Activated naive CD4-positive, alpha-beta T cell treated with anti-CD3 and anti-CD28 coated beads for 36 hours (primary cell): ENCODE measurements at regions not wholly inside any gene's neighbourhood (a gene's known extent, or its start where the extent isn't known, plus 50 kb on each side); places are given as distances from the start of the nearest gene placed in this dataset.
"Not testable (repeated sequence)": the region's sequence is repeated elsewhere in the genome, so short reads cannot be mapped to it uniquely, and the experiment has no call there.

Source experiments
- CTCF ChIA-PET: fragments of 350-600 bp; sonication (Branson Sonifier 250); formaldehyde crosslinking; loops from one replicate; lab custom pipeline; 2021; ENCODE audit warnings: antibody characterized with exemption; lab: Charles Lee
- DNase-seq: peaks from one replicate; pipeline ENCODE4 v3.0.0-alpha.2; 2020
- H3K27ac Mint-ChIP-seq: one replicate; pipeline ENCODE4 v1.8.0; 2021; ENCODE audit warnings: mild to moderate bottlenecking, mixed read lengths
- H3K27me3 Mint-ChIP-seq: one replicate; pipeline ENCODE4 v1.8.0; 2021; ENCODE audit warnings: low read depth, mixed read lengths
- H3K36me3 Mint-ChIP-seq: one replicate; pipeline ENCODE4 v1.8.0; 2021; ENCODE audit warnings: low read depth, mixed read lengths
- H3K4me1 Mint-ChIP-seq: one replicate; pipeline ENCODE4 v1.8.0; 2021; ENCODE audit warnings: low read depth, mixed read lengths
- H3K4me3 Mint-ChIP-seq: one replicate; pipeline ENCODE4 v1.8.0; 2021; ENCODE audit warnings: mild to moderate bottlenecking, moderate library complexity, mixed read lengths
- H3K9me3 Mint-ChIP-seq: one replicate; pipeline ENCODE4 v1.8.0; 2021; ENCODE audit warnings: mixed read lengths
- intact Hi-C: fragments of 100-400 bp; cut with micrococcal nuclease; formaldehyde crosslinking; loops from one replicate; pipeline ENCODE4 v1.15.1; 2023

DNA sequence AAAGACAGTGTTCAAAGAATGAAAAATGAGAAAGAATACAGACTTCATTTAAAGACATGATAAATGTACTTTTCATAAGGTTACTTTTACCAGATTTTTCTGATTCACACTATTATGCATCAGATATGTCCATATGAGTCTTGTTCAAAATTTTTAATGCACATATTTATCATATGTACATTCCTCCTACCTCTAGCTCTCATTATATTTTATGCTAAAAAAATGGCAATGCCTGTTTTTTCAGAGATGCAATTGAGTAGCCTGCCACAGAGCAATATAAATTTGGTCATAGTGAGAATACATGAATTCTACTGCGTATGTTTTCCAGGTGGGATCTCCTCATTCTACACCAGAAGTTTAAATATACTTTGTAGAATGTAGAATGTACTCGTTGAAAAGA, 807.0 kb upstream of the SLITRK6 start:
- intact Hi-C loops: no loop called here
- Mint-ChIP-seq H3K36me3 (no peaks in the 10 kb centered on the region), H3K4me1 (no peaks in the 10 kb centered on the region), H3K4me3 (no peak overlapping the region), H3K9me3 (peaks cover 1% of the 10 kb centered on the region), H3K27ac (no peak overlapping the region), H3K27me3 (no peaks in the 10 kb centered on the region)
- DNase-seq: no peak
- CTCF ChIA-PET: no interaction called here

- Mint-ChIP-seq H3K9me3 (peaks cover 3% of the 10 kb centered on the region), H3K27ac (no peak overlapping the region), H3K4me3 (no peak overlapping the region), H3K36me3 (no peaks in the 10 kb centered on the region), H3K4me1 (no peaks in the 10 kb centered on the region), H3K27me3 (no peaks in the 10 kb centered on the region)
- CTCF ChIA-PET: no interaction called here
- intact Hi-C loops: no loop called here
- no peak for DNase-seq
These were observed 809.5 kb upstream of the SLITRK6 start for GRCh38 chr13:86608701-86609100.

DNA sequence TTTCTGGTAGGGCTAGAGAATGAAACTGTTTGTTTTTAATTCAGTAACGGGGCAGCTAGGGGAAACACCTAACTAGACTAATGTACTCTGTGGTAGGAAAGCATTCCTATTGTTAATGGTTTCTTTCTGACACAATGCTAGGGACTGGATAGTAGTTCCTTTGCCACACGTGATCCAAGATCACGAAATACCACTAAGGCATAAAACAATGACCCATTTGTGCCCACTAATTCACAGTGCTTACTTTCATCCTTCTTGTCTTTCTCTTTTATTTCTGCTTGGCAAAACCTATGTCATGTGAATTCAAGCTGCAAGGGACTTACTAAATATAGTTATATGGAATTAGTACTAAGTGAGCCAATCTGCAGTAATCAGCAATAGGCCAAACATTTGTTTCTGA, 834.1 kb upstream of the SLITRK6 start:
- intact Hi-C loops: no loop called here
- CTCF ChIA-PET: no interaction called here
- Mint-ChIP-seq H3K27ac (no peak overlapping the region), H3K27me3 (no peaks in the 10 kb centered on the region), H3K36me3 (no peaks in the 10 kb centered on the region), H3K9me3 (no peaks in the 10 kb centered on the region), H3K4me3 (no peak overlapping the region), H3K4me1 (no peaks in the 10 kb centered on the region)
- no peak for DNase-seq

DNA sequence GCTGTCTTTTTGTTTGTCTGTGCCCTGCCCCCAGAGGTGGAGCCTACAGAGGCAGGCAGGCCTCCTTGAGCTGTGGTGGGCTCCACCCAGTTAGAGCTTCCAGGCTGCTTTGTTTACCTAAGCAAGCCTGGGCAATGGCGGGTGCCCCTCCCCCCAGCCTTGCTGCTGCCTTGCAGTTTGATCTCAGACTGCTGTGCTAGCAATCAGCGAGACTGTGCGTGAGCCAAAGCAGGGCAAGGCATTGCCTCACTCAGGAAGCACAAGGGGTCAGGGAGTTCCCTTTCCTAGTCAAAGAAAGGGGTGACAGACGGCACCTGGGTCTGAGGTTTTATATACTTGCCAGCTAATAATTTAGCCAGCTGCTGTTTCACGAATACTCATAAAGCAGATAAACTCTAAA, 852.0 kb upstream of the SLITRK6 start:
- H3K27ac Mint-ChIP-seq, CTCF ChIA-PET, H3K4me1 Mint-ChIP-seq, H3K36me3 Mint-ChIP-seq, DNase-seq, H3K27me3 Mint-ChIP-seq, H3K4me3 Mint-ChIP-seq, H3K9me3 Mint-ChIP-seq, intact Hi-C loops: not testable (repeated sequence)

- H3K4me1 Mint-ChIP-seq: no peaks in the 10 kb centered on the region
- no peak overlapping the region for H3K4me3 Mint-ChIP-seq
- no peak overlapping the region for H3K27ac Mint-ChIP-seq
- DNase-seq: no peak
- H3K9me3 Mint-ChIP-seq: peaks cover 4% of the 10 kb centered on the region
- CTCF ChIA-PET: no interaction called here
- H3K36me3 Mint-ChIP-seq: no peaks in the 10 kb centered on the region
- H3K27me3 Mint-ChIP-seq: no peaks in the 10 kb centered on the region
- intact Hi-C loops: no loop called here
These were observed 853.8 kb upstream of the SLITRK6 start for GRCh38 chr13:86653009-86653408.

DNA sequence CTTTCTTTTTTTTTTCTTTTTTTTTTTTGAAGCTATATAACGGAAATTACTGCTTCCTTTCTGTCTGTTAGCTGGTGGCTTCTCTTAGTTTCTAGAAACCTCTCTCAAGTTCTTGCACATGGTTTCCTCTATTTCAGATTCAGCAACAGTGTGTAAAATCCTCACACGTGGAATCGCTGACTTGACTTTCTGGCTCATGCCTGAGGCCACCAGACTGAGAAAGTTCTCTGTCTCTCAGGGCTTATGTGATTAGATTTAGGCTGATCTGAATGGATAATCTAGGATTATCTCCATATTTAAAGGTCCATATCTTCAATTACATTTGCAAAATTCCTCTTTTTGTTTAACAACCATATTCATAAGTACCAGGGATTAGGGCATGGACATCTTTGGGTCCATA, 856.3 kb upstream of the SLITRK6 start:
- Mint-ChIP-seq H3K9me3 (peaks cover 2% of the 10 kb centered on the region), H3K36me3 (no peaks in the 10 kb centered on the region), H3K27me3 (no peaks in the 10 kb centered on the region), H3K4me1 (no peaks in the 10 kb centered on the region), H3K27ac (no peak overlapping the region), H3K4me3 (no peak overlapping the region)
- CTCF ChIA-PET: no interaction called here
- no peak for DNase-seq
- intact Hi-C loops: no loop called here

DNA sequence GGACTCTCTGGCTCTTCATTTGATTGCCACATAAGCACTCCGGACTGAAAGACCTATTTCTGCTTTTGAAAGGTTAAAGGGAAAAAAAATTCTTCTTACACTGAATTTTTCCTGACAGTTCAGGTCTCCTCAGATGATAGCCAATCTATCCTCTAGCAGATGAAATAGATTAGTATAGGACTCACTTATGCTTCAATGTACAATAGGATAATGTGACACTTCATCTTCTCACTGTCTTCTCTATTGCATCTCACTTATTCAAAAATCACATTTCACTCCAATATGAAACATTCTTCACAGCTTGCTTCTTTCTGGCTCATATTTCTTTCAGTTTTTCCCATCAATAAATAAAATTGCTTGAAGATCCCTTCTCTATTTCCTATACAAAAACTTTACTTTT, 860.9 kb upstream of the SLITRK6 start:
- Mint-ChIP-seq H3K4me1 (no peaks in the 10 kb centered on the region), H3K36me3 (no peaks in the 10 kb centered on the region), H3K27me3 (no peaks in the 10 kb centered on the region), H3K27ac (no peak overlapping the region), H3K4me3 (no peak overlapping the region), H3K9me3 (peaks cover 6% of the 10 kb centered on the region)
- intact Hi-C loops: no loop called here
- CTCF ChIA-PET: no interaction called here
- DNase-seq: no peak

DNA sequence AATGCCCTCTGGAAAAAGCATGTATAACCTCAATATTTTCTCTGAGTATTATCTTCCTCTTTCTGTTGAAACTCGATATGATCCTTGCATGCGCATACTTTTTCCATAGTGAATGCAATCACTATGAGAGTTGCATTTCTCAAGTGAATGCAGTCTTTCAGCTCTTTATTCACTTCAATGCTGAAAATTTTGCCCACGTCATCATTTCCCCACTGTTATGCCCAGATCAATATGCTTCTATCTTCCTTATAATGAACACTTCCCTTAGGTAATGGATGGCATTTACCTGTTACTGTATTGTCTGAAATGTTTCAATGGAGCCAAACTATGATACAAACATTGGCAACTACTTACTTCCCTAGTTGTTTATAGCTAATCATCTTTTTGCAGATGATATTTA, 866.6 kb upstream of the SLITRK6 start:
- H3K9me3 Mint-ChIP-seq: peaks cover 9% of the 10 kb centered on the region
- CTCF ChIA-PET: no interaction called here
- H3K36me3 Mint-ChIP-seq: no peaks in the 10 kb centered on the region
- no peak overlapping the region for H3K27ac Mint-ChIP-seq
- H3K27me3 Mint-ChIP-seq: no peaks in the 10 kb centered on the region
- intact Hi-C loops: no loop called here
- no peaks in the 10 kb centered on the region for H3K4me1 Mint-ChIP-seq
- H3K4me3 Mint-ChIP-seq: no peak overlapping the region
- DNase-seq: no peak

- intact Hi-C loops: no loop called here
- no peak overlapping the region for H3K27ac Mint-ChIP-seq
These were observed 874.8 kb upstream of the SLITRK6 start for GRCh38 chr13:86673931-86674431.

DNA sequence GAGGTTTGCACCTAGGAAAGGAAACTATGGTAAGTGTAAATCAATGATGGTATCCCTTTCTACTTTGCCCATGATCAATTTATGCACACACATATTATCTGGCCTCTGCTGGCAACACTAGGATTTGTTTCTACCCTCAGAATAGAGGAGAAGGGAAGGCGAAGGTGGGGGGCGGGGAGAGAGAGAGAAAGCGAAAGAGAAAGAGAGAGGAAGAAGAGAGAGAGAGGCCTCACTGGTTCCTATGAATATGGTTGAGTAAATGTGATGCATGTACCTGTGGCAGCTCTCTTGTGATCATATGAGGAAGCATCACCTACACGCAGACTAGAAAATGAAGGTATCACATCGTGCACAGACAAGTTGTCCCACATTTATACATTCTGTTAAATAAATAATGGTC, 882.0 kb upstream of the SLITRK6 start:
- Mint-ChIP-seq H3K27ac (no peak overlapping the region), H3K4me3 (no peak overlapping the region), H3K4me1 (no peaks in the 10 kb centered on the region), H3K36me3 (no peaks in the 10 kb centered on the region), H3K9me3 (peaks cover 12% of the 10 kb centered on the region), H3K27me3 (no peaks in the 10 kb centered on the region)
- no peak for DNase-seq
- intact Hi-C loops: no loop called here
- CTCF ChIA-PET: no interaction called here

More at GRCh38 chr13:86673931-86674431, 874.8 kb upstream of the SLITRK6 start:
- no peak overlapping the region for H3K4me3 Mint-ChIP-seq
- peaks cover 1% of the 10 kb centered on the region for H3K9me3 Mint-ChIP-seq
- H3K4me1 Mint-ChIP-seq: no peaks in the 10 kb centered on the region
- CTCF ChIA-PET: no interaction called here
- H3K36me3 Mint-ChIP-seq: no peaks in the 10 kb centered on the region
- H3K27me3 Mint-ChIP-seq: no peaks in the 10 kb centered on the region
- DNase-seq: no peak

- H3K27ac Mint-ChIP-seq: no peak overlapping the region
- DNase-seq: no peak
- intact Hi-C loops: no loop called here
- H3K9me3 Mint-ChIP-seq: peaks cover 12% of the 10 kb centered on the region
- CTCF ChIA-PET: no interaction called here
- no peaks in the 10 kb centered on the region for H3K4me1 Mint-ChIP-seq
- no peak overlapping the region for H3K4me3 Mint-ChIP-seq
- no peaks in the 10 kb centered on the region for H3K36me3 Mint-ChIP-seq
- H3K27me3 Mint-ChIP-seq: no peaks in the 10 kb centered on the region
These were observed 885.2 kb upstream of the SLITRK6 start for GRCh38 chr13:86684402-86684801.

GRCh38 chr13:86689911-86690310, 890.7 kb upstream of the SLITRK6 start:
- CTCF ChIA-PET: no interaction called here

DNA sequence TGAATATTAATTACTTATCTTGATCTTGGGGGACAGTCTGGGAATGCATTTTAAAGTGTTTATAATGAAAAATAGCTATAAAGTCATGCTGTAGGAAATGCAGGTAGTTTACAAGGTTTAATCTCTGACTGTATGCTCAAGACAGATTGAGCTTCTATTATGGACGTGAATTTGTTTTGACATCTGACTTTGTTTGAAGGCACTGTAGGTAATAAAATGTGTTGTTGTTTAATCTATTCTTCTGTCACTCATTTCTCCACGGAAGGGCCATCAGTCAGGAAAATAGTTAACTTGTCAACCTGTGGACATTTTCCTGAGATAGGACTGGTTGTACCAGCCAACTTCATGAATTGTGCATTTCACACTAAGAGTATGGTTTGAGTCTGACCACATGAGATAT, 893.1 kb upstream of the SLITRK6 start:
- CTCF ChIA-PET: no interaction called here
- Mint-ChIP-seq H3K9me3 (peaks cover 6% of the 10 kb centered on the region), H3K4me3 (no peak overlapping the region), H3K27me3 (no peaks in the 10 kb centered on the region), H3K36me3 (no peaks in the 10 kb centered on the region), H3K27ac (no peak overlapping the region), H3K4me1 (no peaks in the 10 kb centered on the region)
- intact Hi-C loops: no loop called here
- DNase-seq: no peak

More at GRCh38 chr13:86689911-86690310, 890.7 kb upstream of the SLITRK6 start:
- intact Hi-C loops: no loop called here
- H3K9me3 Mint-ChIP-seq: peaks cover 3% of the 10 kb centered on the region
- no peaks in the 10 kb centered on the region for H3K36me3 Mint-ChIP-seq
- no peaks in the 10 kb centered on the region for H3K4me1 Mint-ChIP-seq
- no peak for DNase-seq
- H3K27ac Mint-ChIP-seq: no peak overlapping the region
- no peaks in the 10 kb centered on the region for H3K27me3 Mint-ChIP-seq
- no peak overlapping the region for H3K4me3 Mint-ChIP-seq

GRCh38 chr13:86710013-86710412, 910.8 kb upstream of the SLITRK6 start:
- Mint-ChIP-seq H3K36me3 (no peaks in the 10 kb centered on the region), H3K9me3 (peaks cover 7% of the 10 kb centered on the region), H3K4me1 (no peaks in the 10 kb centered on the region), H3K27ac (no peak overlapping the region), H3K27me3 (no peaks in the 10 kb centered on the region), H3K4me3 (no peak overlapping the region)
- intact Hi-C loops: no loop called here
- CTCF ChIA-PET: no interaction called here
- no peak for DNase-seq
